Coronary artery (tissue), 2 donors: ENCODE measurements at regions not wholly inside any gene's neighbourhood (a gene's known extent, or its start where the extent isn't known, plus 50 kb on each side); places are given as distances from the start of the nearest gene placed in this dataset.

Experiments
- DNase-seq: peaks from one replicate; pipeline ENCODE4 v3.0.0-alpha.2; 2017; ENCODE audit warnings: low spot score
- H3K27ac ChIP-seq, 2 donors: fragments of 200-600 bp; sonication (generic); one replicate each; pipeline ENCODE4 v1.5.1; 2016 to 2019
- H3K4me3 ChIP-seq: fragments of 200-600 bp; sonication (generic); 2 replicates; pipeline ENCODE4 v1.5.1; 2016; ENCODE audit warnings: mild to moderate bottlenecking, moderate library complexity
- TF ChIP-seq, protein P1 (sequence below): fragments of 200-600 bp; sonication (generic); IDR thresholded peaks from one replicate; pipeline ENCODE4 v1.5.1; 2019; ENCODE audit warnings: antibody characterized with exemption

DNA sequence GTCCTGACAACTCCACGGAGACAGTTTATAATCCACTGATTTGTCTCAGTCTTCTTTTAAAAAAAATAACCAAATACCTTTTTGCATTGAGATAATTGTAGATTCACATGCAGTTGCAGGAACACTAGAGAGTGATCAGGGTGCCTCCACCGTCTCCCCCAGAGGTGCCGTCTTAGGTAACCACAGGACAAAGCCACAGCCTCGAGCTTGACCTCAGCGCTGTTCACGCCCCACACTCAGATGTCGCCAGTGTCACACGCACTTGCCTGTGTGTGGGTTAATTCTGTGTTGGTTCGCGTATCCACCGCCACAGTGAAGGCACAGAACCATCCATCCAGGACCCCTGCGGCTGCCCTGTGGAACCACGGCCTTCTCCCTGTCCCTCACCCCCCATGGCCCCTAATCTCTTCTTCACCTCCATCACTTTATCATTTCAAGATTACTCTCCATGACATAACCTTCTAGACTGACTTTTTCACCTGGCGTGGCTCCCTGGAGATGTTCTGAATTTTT, 295.0 kb upstream of the HDAC4 start:
- Histone ChIP-seq H3K27ac (no peak overlapping the region), H3K4me3 (no peak overlapping the region)
- DNase-seq: no peak
- TF ChIP-seq, protein P1, sequence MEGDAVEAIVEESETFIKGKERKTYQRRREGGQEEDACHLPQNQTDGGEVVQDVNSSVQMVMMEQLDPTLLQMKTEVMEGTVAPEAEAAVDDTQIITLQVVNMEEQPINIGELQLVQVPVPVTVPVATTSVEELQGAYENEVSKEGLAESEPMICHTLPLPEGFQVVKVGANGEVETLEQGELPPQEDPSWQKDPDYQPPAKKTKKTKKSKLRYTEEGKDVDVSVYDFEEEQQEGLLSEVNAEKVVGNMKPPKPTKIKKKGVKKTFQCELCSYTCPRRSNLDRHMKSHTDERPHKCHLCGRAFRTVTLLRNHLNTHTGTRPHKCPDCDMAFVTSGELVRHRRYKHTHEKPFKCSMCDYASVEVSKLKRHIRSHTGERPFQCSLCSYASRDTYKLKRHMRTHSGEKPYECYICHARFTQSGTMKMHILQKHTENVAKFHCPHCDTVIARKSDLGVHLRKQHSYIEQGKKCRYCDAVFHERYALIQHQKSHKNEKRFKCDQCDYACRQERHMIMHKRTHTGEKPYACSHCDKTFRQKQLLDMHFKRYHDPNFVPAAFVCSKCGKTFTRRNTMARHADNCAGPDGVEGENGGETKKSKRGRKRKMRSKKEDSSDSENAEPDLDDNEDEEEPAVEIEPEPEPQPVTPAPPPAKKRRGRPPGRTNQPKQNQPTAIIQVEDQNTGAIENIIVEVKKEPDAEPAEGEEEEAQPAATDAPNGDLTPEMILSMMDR: no peak

DNA sequence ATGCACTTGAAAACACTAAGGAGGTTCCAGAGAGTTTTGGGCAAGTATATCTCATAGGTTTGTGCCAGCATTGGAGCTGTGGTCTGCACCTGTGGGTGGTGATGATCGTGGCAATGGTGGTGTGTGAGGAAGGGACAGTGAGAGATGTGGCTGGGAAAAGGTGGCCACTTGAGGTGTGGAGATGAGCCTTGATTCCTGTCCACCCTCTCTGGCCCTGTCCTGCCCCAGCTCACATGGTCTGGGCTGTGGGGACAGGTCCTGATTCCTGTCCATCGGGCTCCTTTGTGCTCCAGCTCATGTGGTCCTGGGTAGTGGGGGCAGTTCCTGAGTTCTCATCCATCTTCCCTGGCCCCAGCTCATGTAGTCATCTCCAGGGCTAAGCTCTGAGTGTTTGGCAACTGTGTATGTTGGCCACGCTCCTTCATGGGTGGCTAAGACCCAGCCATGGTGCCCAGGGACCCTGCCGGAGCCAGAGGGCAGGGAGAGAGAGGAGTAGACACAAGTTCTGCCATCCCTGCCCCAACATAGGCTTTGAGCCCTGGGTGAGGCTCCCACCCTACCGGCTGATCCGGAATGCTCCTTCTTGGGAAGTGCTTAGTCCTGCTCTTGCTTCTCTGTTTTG, 294.4 kb upstream of the HDAC4 start:
- H3K27ac ChIP-seq: no peak overlapping the region
- DNase-seq: peak; percentile 49
- TF ChIP-seq, protein P1: no peak

DNA sequence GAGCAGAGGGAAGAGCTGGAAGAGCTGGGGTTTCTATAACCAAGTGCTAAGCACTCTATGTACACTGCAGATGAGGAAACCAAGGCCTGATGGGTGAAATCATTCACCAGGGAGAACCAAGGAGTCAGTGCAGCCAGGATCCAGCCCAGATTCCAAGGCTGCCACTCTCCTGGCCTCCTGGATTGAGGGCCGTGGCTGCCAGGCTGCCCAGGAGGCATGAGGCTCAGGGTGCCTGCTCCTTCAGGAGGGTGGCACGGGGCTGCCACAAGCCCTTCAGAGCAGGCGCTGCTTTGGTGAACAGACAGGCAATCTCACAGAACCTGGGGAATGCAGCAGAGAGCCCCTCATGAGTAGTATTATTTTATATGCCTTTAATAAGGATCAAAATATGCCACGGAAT, 293.7 kb upstream of the HDAC4 start:
- Histone ChIP-seq H3K27ac (no peak overlapping the region), H3K4me3 (no peak overlapping the region)
- DNase-seq: peak; percentile 50
- TF ChIP-seq, protein P1: no peak

More for the DNA sequence above, 294.4 kb upstream of the HDAC4 start:
- no peak overlapping the region for H3K4me3 ChIP-seq

DNA sequence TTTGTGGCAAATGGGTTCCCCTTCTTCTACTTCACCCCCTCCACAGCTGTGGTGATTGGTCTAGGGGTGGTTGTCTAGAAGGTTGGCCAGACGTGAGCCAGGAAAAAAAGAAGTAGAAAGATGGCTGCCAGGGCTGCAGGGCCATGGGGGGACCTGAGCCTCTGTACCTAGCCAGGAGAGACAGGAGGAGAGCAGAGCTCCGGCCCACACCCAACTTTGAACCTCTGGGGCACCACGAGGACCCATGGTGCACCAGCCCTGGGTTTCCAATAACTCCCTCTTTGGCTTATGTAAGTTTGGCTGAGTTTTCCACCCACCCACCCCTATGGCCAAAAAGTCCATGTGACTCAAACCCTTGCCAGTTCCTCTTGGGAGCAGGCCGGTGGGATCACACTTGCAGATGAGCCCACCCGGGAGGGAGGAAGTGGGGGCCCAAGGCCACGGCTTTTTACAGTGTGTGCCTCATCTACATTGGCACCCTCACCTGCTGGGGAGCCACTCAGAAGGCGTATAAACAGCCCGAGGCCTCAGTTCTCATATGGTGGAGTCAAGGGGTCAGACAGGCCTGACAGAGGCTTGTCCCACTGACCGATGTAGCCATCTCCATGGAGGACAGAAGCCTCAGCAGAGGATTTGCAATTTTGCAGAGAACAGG, 293.1 kb upstream of the HDAC4 start:
- peak; percentile 52 for DNase-seq
- TF ChIP-seq, protein P1: no peak
- Histone ChIP-seq H3K27ac (no peak overlapping the region), H3K4me3 (no peak overlapping the region)

DNA sequence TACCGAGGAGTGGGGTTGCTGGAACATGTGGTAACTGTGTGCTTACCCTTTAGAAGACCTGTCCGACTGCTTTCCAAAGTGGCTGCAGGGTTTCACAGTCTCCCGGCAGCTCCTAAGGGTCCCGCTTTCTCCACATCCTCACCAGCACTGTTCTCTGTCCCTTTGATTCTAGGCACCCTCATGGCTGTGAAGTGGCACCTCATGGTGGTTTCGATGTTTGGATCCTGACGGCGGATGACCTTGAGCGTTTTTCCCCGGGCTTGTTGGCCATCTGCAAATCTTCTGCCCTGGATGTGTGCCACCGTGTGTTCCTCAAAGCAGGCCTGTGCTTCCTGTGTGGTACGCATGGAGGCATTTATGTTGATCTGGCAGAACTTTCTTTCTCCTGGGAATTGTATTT, 292.5 kb upstream of the HDAC4 start:
- peak; percentile 57 for DNase-seq
- no peak overlapping the region for H3K4me3 ChIP-seq
- TF ChIP-seq, protein P1: no peak
- H3K27ac ChIP-seq: no peak overlapping the region

DNA sequence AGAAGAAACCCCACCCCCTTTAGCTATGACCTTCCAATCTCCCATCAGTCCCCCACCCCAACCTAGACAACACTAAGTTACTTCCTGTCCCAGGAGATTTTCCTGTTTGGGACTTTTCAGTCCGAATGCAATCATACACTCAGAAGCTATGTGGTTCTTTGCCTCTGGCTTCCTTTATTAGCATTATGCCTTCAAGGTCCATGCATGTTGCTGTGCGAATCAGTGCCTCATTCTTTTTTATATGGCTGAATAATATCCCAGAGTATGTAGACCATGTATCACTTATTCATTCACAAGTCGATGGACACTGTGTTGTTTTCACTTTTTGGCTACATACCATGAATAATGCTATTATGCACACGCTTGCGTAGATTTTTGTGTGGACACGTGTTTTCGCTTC, 292.1 kb upstream of the HDAC4 start:
- Histone ChIP-seq H3K27ac (no peak overlapping the region), H3K4me3 (no peak overlapping the region)
- no peak for DNase-seq
- TF ChIP-seq, protein P1: no peak

DNA sequence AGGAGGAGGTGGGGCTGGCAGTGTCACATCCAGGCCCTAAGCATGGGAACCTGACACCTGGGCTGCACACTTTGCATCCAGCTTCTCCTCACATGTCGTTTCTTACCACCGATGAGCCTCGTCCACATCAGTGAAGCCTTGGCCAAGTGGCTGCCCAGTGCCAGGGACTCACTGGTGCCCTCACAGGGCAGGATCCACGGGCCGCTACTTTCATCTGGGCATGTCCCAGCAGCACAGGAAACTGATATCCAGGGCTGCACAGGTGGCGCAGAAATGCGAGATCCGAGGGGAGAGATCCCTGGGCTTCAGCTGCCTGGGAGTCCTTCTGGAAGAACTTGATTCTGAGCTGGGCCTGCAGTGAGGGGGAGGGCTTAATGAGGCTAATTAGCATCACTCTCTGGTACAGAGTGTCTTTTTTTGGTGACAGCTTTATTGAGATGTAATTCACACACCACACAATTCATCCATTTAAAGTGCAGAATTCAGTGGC, 291.6 kb upstream of the HDAC4 start:
- Histone ChIP-seq H3K27ac (no peak overlapping the region), H3K4me3 (no peak overlapping the region)
- DNase-seq: peak; percentile 62
- TF ChIP-seq, protein P1: no peak
